ENCODE measurements at regions not wholly inside any gene's neighbourhood (a gene's known extent, or its start where the extent isn't known, plus 50 kb on each side); places are given as distances from the start of the nearest gene placed in this dataset.

DNA sequence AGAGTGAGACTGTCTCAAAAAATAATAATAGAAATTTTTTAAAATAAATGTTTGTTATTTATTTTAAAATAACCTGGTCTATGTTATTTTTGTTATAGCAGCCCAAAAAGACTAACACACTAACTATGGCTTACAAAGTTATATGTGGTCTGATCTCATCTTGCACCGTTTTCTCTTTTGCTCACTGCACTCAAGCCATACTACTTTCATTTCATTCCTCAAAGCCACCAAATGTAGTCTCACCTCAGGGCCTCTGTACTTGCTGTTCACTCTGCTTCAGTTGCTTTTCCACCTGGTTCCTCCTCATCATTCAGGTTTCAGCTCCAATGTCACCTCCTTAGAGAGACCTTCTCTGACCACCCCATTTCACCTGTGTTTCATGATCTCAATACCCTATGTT is 55.2 kb upstream of the MDM1 start:
- TF ChIP-seq L3MBTL2 (conservative IDR thresholded peaks at IDR 0.05) (no peak), FOXK2 (IDR thresholded peaks at IDR 0.05) (no peak), SUZ12 (IDR thresholded peaks at IDR 0.05) (no peak), NFRKB (IDR thresholded peaks at IDR 0.05) (no peak), TARDBP (IDR thresholded peaks at IDR 0.05) (no peak), SP1 (IDR thresholded peaks at IDR 0.05) (no peak), FOXA1 (IDR thresholded peaks at IDR 0.05) (no peak), ELF4 (IDR thresholded peaks at IDR 0.05) (no peak), CTBP1 (IDR thresholded peaks at IDR 0.05; ENCODE audit: borderline replicate concordance) (no peak), HDGF (IDR thresholded peaks at IDR 0.05; ENCODE audit: borderline replicate concordance) (no peak)
